HepG2 (cell line): ENCODE measurements at regions not wholly inside any gene's neighbourhood (a gene's known extent, or its start where the extent isn't known, plus 50 kb on each side); places are given as distances from the start of the nearest gene placed in this dataset.

Experiments used
- ATAC-seq: fragments of 200-7000 bp; cut with Tn5 transposase; 3 replicates; pipeline ENCODE4 v1.9.1; 2020; ENCODE audit warnings: mild to moderate bottlenecking, moderate library complexity
- BruUV-seq: library from RNA; stranded (reverse); fragments of 400-500 nt; replicated peaks from 2 replicates; lab custom pipeline; 2021; lab: Mats Ljungman, UMichigan
- CTCF ChIA-PET: fragments of 300-600 bp; formaldehyde crosslinking; extraction: SDS; loops from one replicate; lab custom pipeline; 2021; ENCODE audit warnings: low total read pairs, inconsistent platforms, low intra/inter-chr PET ratio; lab: Yijun Ruan, JAX
- POLR2A ChIA-PET: fragments of 350-600 bp; sonication (Branson Sonifier 250); formaldehyde crosslinking; loops from one replicate; lab custom pipeline; 2020; ENCODE audit warnings: antibody characterized with exemption, inconsistent platforms; lab: Yijun Ruan, JAX
- DNase-seq: peaks from one replicate; pipeline ENCODE4 v3.0.0-alpha.2; 2015; ENCODE audit warnings: low spot score
- FAIRE-seq: peaks from 3 replicates; lab custom pipeline; 2011; peaks lifted over from hg19 to GRCh38; lab: Jason Lieb, UNC
- H2AFZ ChIP-seq: one replicate; pipeline ENCODE4 v1.6.1; 2011; ENCODE audit warnings: low read length, inconsistent platforms
- H3K27ac ChIP-seq: fragments of 300-600 bp; 3 replicates; pipeline ENCODE4 v1.8.0; 2011; ENCODE audit warnings: mixed run types, mild to moderate bottlenecking, mixed read lengths, low read length, inconsistent platforms; ENCODE audit not compliant: insufficient read depth; ENCODE audit errors: extremely low read length
- H3K27me3 ChIP-seq, 2 experiments: fragments of 200-600 bp in 1 of 2; 2 replicates in 1 of 2; 3 replicates in 1 of 2; pipeline versions ENCODE4 v1.6.0 to v1.8.0; 2011; ENCODE audit warnings: low read length in 2 of 2, mild to moderate bottlenecking in 2 of 2, moderate library complexity in 2 of 2, inconsistent platforms in 1 of 2; ENCODE audit not compliant: insufficient read depth in 2 of 2, control insufficient read depth in 1 of 2
- H3K36me3 ChIP-seq, 2 experiments: fragments of 200-600 bp in 1 of 2; replicated peaks in 1 of 2; 2 replicates in 1 of 2; 3 replicates in 1 of 2; pipeline versions ENCODE4 v1.5.1 to v1.8.0; 2011; ENCODE audit warnings: low read length in 2 of 2, inconsistent platforms in 1 of 2; ENCODE audit not compliant: insufficient read depth in 2 of 2, control insufficient read depth in 1 of 2
- H3K4me1 ChIP-seq: 2 replicates; pipeline ENCODE4 v1.5.1; 2012; ENCODE audit warnings: low read length, inconsistent platforms; ENCODE audit not compliant: insufficient read depth
- H3K4me2 ChIP-seq: 2 replicates; pipeline ENCODE4 v1.6.0; 2011; ENCODE audit warnings: low read depth, low read length, inconsistent platforms
- H3K4me3 ChIP-seq, 3 experiments: fragments of 200-600 bp in 1 of 3; sonication (generic), shearing (Covaris generic) in 1 of 3; replicated peaks in 1 of 3; 2 replicates each; pipeline ENCODE4 v1.5.1; 2011 to 2016; ENCODE audit warnings: low read length in 3 of 3, inconsistent platforms in 2 of 3, low read depth in 2 of 3, mild to moderate bottlenecking in 2 of 3, control low read depth in 1 of 3, mixed read lengths in 1 of 3; ENCODE audit not compliant: insufficient read depth in 1 of 3
- H3K79me2 ChIP-seq: one replicate; pipeline ENCODE4 v1.6.1; 2011; ENCODE audit warnings: low read length, inconsistent platforms; ENCODE audit not compliant: insufficient read depth
- H3K9ac ChIP-seq: 2 replicates; pipeline ENCODE4 v1.6.0; 2011; ENCODE audit warnings: mild to moderate bottlenecking, low read depth, low read length, inconsistent platforms; ENCODE audit not compliant: insufficient read depth
- H3K9me3 ChIP-seq: 2 replicates; pipeline ENCODE4 v1.5.1; 2012; ENCODE audit warnings: mild to moderate bottlenecking, low read length
- H4K20me1 ChIP-seq: 2 replicates; pipeline ENCODE4 v1.6.0; 2011; ENCODE audit warnings: inconsistent platforms, mild to moderate bottlenecking, low read length, moderate library complexity; ENCODE audit not compliant: insufficient read depth
- CSRNP1 ChIP-seq: sonication (generic); formaldehyde crosslinking; IDR thresholded peaks from 2 replicates; pipeline ENCODE4 v1.8.1; 2023; ENCODE audit warnings: mild to moderate bottlenecking, missing genetic modification reagents
- ISX ChIP-seq: sonication (generic); formaldehyde crosslinking; conservative IDR thresholded peaks from 2 replicates; pipeline ENCODE4 v1.5.0; 2020; ENCODE audit warnings: missing genetic modification reagents
- KLF15 ChIP-seq: sonication (generic); formaldehyde crosslinking; IDR thresholded peaks from 2 replicates; pipeline ENCODE4 v1.8.1; 2023; ENCODE audit warnings: borderline replicate concordance, mild to moderate bottlenecking, inconsistent platforms, missing genetic modification reagents, mixed read lengths
- MIER3 ChIP-seq: IDR thresholded peaks from 2 replicates; pipeline ENCODE4 v1.6.1; 2016; ENCODE audit warnings: missing compliant biosample characterization, borderline replicate concordance
- MZF1 ChIP-seq: sonication (generic); formaldehyde crosslinking; IDR thresholded peaks from 2 replicates; pipeline ENCODE4 v1.8.1; 2023; ENCODE audit warnings: mild to moderate bottlenecking, missing genetic modification reagents, borderline replicate concordance
- RBFOX2 ChIP-seq: fragments of 200-400 bp; formaldehyde crosslinking; IDR thresholded peaks from 2 replicates; pipeline ENCODE4 v1.6.1; 2017; ENCODE audit warnings: low read depth, mild to moderate bottlenecking, low read length
- TCF7L2 ChIP-seq: IDR thresholded peaks from 2 replicates; pipeline ENCODE4 v1.6.1; 2011; ENCODE audit warnings: mild to moderate bottlenecking, low read depth, low read length, moderate library complexity
- U2AF1 ChIP-seq: fragments of 200-400 bp; formaldehyde crosslinking; optimal IDR thresholded peaks from 2 replicates; pipeline ENCODE3; 2017; ENCODE audit warnings: mild to moderate bottlenecking, low read depth, low read length
- ZNF224 ChIP-seq: sonication (generic); formaldehyde crosslinking; IDR thresholded peaks from 2 replicates; pipeline ENCODE4 v1.5.0; 2020; ENCODE audit warnings: mild to moderate bottlenecking, missing genetic modification reagents
- ZNF784 ChIP-seq: sonication (generic); formaldehyde crosslinking; IDR thresholded peaks from 2 replicates; pipeline ENCODE4 v1.5.1; 2020; ENCODE audit warnings: missing genetic modification reagents, mild to moderate bottlenecking, borderline replicate concordance
- ZNF883 ChIP-seq: sonication (generic); formaldehyde crosslinking; IDR thresholded peaks from 2 replicates; pipeline ENCODE4 v1.5.1; 2020; ENCODE audit warnings: mild to moderate bottlenecking, missing genetic modification reagents; ENCODE audit errors: not compliant biosample characterization
- ZSCAN20 ChIP-seq: sonication (generic); formaldehyde crosslinking; IDR thresholded peaks from 2 replicates; pipeline ENCODE4 v1.4.0; 2020; ENCODE audit warnings: missing genetic modification reagents, mild to moderate bottlenecking, borderline replicate concordance
- in situ Hi-C: cut with HindIII; loops from 2 replicates; pipeline ENCODE4 v1.10.0; 2017; ENCODE audit warnings: low pct_unique_long_range_greater_than_20kb; ENCODE audit not compliant: extremely low pct_ligation_motif_present
- intact Hi-C: fragments of 100-400 bp; cut with micrococcal nuclease; formaldehyde crosslinking; loops from one replicate; pipeline ENCODE4 v1.10.0; 2022; ENCODE audit not compliant: unreplicated experiment
- TF ChIP-seq, protein P1 (sequence below), 2 experiments: sonication (generic) in 1 of 2; formaldehyde crosslinking in 1 of 2; IDR thresholded peaks; 2 replicates each; pipeline versions ENCODE4 v1.4.0 to v1.6.1; 2016 to 2020; ENCODE audit warnings: borderline replicate concordance in 1 of 2, low read depth in 1 of 2, mild to moderate bottlenecking in 1 of 2, missing genetic modification reagents in 1 of 2
- TF ChIP-seq, protein P2 (sequence below): sonication (generic); formaldehyde crosslinking; IDR thresholded peaks from 2 replicates; pipeline ENCODE4 v1.5.1; 2020; ENCODE audit warnings: mild to moderate bottlenecking, moderate library complexity, missing genetic modification reagents

DNA sequence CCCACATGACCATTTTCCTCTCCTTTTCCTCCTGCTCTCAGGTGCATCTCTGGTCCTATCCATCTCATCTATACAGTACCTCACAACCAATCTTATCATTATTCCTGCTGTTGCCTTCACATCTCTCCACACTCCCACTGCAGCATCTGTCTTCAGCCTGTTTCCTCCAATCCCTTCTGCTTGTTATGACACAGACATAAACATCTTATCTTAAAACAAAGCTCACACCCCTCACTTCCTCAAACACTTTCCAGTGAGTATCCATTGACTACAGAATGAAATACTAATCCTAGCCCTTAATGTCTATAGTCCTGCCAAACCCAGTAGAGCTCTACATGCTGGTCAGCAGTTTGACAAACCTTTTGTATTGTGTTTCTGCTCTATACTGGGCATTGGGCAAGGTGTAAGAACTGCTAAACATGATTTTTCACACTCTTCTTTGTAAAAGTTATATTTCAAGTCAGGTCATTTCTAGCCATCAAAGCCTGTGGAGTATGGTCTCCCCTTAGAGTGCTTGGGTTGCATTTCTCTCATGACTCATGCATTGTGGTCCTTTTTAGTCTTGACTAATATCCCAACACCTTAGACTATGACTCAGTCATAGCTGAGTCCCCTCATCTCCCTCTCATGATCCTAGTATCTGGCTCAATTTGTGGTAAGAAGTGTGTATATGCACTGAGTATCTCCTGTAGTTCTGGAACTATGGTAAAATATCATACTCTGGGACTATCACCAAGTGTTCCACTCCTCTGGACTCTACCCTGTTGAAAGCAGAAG is 187.0 kb downstream of the CYRIA start (continued):
- TF ChIP-seq, protein P1, sequence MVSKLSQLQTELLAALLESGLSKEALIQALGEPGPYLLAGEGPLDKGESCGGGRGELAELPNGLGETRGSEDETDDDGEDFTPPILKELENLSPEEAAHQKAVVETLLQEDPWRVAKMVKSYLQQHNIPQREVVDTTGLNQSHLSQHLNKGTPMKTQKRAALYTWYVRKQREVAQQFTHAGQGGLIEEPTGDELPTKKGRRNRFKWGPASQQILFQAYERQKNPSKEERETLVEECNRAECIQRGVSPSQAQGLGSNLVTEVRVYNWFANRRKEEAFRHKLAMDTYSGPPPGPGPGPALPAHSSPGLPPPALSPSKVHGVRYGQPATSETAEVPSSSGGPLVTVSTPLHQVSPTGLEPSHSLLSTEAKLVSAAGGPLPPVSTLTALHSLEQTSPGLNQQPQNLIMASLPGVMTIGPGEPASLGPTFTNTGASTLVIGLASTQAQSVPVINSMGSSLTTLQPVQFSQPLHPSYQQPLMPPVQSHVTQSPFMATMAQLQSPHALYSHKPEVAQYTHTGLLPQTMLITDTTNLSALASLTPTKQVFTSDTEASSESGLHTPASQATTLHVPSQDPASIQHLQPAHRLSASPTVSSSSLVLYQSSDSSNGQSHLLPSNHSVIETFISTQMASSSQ (IDR thresholded peaks at IDR 0.05; ENCODE audit: low read depth) = no peak
- TF ChIP-seq, protein P1 (CRISPR knock-in tag; IDR thresholded peaks at IDR 0.05; ENCODE audit: borderline replicate concordance) = no peak
- TF ChIP-seq ZNF224 (CRISPR knock-in tag) = no peak
- TF ChIP-seq MZF1 = no peak
- no peak for TF ChIP-seq ZNF883 (CRISPR knock-in tag)
- TF ChIP-seq TCF7L2 = no peak

DNA sequence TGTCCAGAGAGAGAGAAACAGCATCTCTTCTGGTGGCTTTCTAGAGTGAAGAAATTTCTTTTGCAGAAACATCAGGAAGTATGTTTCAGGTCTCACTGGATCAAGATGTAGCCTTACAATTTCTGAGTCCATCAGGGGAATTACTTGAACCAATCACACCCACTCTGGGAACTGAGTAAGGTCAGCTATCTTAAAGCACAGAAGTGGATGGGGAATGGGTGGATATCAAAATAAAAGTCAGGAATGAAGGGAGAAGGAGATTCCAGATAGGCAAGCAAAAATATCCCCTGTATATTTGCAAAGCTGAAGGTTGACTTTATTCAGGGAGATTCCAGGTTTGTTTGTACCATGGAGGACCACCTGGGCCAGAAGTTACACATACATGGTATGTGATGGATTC is 188.0 kb downstream of the CYRIA start:
- ChIA-PET CTCF (no interaction called here), POLR2A (no interaction called here)
- H3K36me3 ChIP-seq = no peaks in the 10 kb centered on the region
- no peaks in the 10 kb centered on the region for H3K79me2 ChIP-seq
- FAIRE-seq (no peak), ATAC-seq (no peak), DNase-seq (no peak)
- H3K9ac ChIP-seq = no peak overlapping the region
- H3K9me3 ChIP-seq = no peaks in the 10 kb centered on the region
- intact Hi-C loops (no loop called here), in situ Hi-C loops (no loop called here)
- no peak for TF ChIP-seq U2AF1
- TF ChIP-seq, protein P2, sequence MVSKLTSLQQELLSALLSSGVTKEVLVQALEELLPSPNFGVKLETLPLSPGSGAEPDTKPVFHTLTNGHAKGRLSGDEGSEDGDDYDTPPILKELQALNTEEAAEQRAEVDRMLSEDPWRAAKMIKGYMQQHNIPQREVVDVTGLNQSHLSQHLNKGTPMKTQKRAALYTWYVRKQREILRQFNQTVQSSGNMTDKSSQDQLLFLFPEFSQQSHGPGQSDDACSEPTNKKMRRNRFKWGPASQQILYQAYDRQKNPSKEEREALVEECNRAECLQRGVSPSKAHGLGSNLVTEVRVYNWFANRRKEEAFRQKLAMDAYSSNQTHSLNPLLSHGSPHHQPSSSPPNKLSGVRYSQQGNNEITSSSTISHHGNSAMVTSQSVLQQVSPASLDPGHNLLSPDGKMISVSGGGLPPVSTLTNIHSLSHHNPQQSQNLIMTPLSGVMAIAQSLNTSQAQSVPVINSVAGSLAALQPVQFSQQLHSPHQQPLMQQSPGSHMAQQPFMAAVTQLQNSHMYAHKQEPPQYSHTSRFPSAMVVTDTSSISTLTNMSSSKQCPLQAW (CRISPR knock-in tag) = no peak
- TF ChIP-seq MIER3 (CRISPR knock-in tag) = no peak
- no peak for TF ChIP-seq CSRNP1 (CRISPR knock-in tag)
- TF ChIP-seq ZNF784 = no peak
- TF ChIP-seq KLF15 (CRISPR knock-in tag) = no peak
- TF ChIP-seq ISX (CRISPR knock-in tag) = no peak
- TF ChIP-seq RBFOX2 = no peak
- no peak for TF ChIP-seq ZSCAN20 (CRISPR knock-in tag)
- H2AFZ ChIP-seq = no peak overlapping the region
- no peaks in the 10 kb centered on the region for H3K4me1 ChIP-seq
- no peak overlapping the region for H3K4me2 ChIP-seq
- H3K27me3 ChIP-seq = no peaks in the 10 kb centered on the region
- no peak overlapping the region for H3K4me3 ChIP-seq
- H4K20me1 ChIP-seq = no peaks in the 10 kb centered on the region
- no TSS peak for BruUV-seq
- no peak overlapping the region for H3K27ac ChIP-seq
